MM.1S (cell line): ENCODE measurements at regions not wholly inside any gene's neighbourhood (a gene's known extent, or its start where the extent isn't known, plus 50 kb on each side); places are given as distances from the start of the nearest gene placed in this dataset.

ENCODE experiments used
- DNase-seq: peaks from one replicate; pipeline ENCODE4 v3.0.0-alpha.2; 2015
- H2AFZ ChIP-seq: fragments of 300-600 bp; sonication (generic); 2 replicates; pipeline ENCODE4 v1.6.0; 2016; ENCODE audit warnings: antibody characterized with exemption, low read length
- H3F3A ChIP-seq: fragments of 300-600 bp; sonication (generic); 2 replicates; pipeline ENCODE4 v1.6.1; 2016; ENCODE audit warnings: mild to moderate bottlenecking, antibody characterized with exemption, low read length, moderate library complexity, mixed read lengths; ENCODE audit not compliant: insufficient read depth
- H3K27ac ChIP-seq: fragments of 300-600 bp; sonication (generic); 2 replicates; pipeline ENCODE4 v1.5.1; 2016; ENCODE audit warnings: mild to moderate bottlenecking, low read length
- H3K27me3 ChIP-seq: fragments of 300-600 bp; sonication (generic); replicated peaks from 2 replicates; pipeline ENCODE4 v1.6.0; 2016; ENCODE audit warnings: low read length; ENCODE audit not compliant: insufficient read depth
- H3K36me3 ChIP-seq: fragments of 300-600 bp; sonication (generic); replicated peaks from 2 replicates; pipeline ENCODE4 v1.6.1; 2016; ENCODE audit warnings: mild to moderate bottlenecking, low read length, mixed read lengths; ENCODE audit not compliant: insufficient read depth
- H3K4me1 ChIP-seq: fragments of 300-600 bp; sonication (generic); 2 replicates; pipeline ENCODE4 v1.6.1; 2016; ENCODE audit warnings: low read length, mixed read lengths
- H3K4me2 ChIP-seq: fragments of 300-600 bp; sonication (generic); 2 replicates; pipeline ENCODE4 v1.6.0; 2016; ENCODE audit warnings: low read depth, low read length
- H3K4me3 ChIP-seq: fragments of 300-600 bp; sonication (generic); 2 replicates; pipeline ENCODE4 v1.5.1; 2016; ENCODE audit warnings: low read length, mixed read lengths
- H3K79me2 ChIP-seq: fragments of 300-600 bp; sonication (generic); 2 replicates; pipeline ENCODE4 v1.6.1; 2016; ENCODE audit warnings: mixed run types, low read length, mixed read lengths
- H3K9ac ChIP-seq: fragments of 300-600 bp; sonication (generic); 2 replicates; pipeline ENCODE4 v1.6.1; 2016; ENCODE audit warnings: low read length, mixed read lengths
- H3K9me2 ChIP-seq: fragments of 300-600 bp; sonication (generic); replicated peaks from 2 replicates; pipeline ENCODE4 v1.6.1; 2016; ENCODE audit warnings: mild to moderate bottlenecking, low read length, mixed read lengths; ENCODE audit not compliant: insufficient read depth
- H3K9me3 ChIP-seq: fragments of 300-600 bp; sonication (generic); replicated peaks from 2 replicates; pipeline ENCODE4 v1.6.1; 2016; ENCODE audit warnings: mild to moderate bottlenecking, low read length, mixed read lengths; ENCODE audit not compliant: insufficient read depth
- H4K20me1 ChIP-seq: fragments of 300-600 bp; sonication (generic); 2 replicates; pipeline ENCODE4 v1.6.1; 2016; ENCODE audit warnings: mild to moderate bottlenecking, low read length, moderate library complexity, mixed read lengths; ENCODE audit not compliant: insufficient read depth
- EZH2 ChIP-seq: fragments of 300-600 bp; sonication (generic); optimal IDR thresholded peaks from 2 replicates; pipeline ENCODE3; 2017; ENCODE audit warnings: low read depth, mild to moderate bottlenecking, antibody characterized with exemption, low read length, mixed read lengths
- EZH2phosphoT487 ChIP-seq: fragments of 300-600 bp; sonication (generic); IDR thresholded peaks from 2 replicates; pipeline ENCODE4 v1.6.1; 2018; ENCODE audit warnings: antibody characterized with exemption, low read length
- TF ChIP-seq, protein P1 (sequence below): fragments of 300-600 bp; sonication (generic); IDR thresholded peaks from 2 replicates; pipeline ENCODE4 v1.5.1; 2016; ENCODE audit warnings: antibody characterized with exemption, low read length, mixed read lengths

DNA sequence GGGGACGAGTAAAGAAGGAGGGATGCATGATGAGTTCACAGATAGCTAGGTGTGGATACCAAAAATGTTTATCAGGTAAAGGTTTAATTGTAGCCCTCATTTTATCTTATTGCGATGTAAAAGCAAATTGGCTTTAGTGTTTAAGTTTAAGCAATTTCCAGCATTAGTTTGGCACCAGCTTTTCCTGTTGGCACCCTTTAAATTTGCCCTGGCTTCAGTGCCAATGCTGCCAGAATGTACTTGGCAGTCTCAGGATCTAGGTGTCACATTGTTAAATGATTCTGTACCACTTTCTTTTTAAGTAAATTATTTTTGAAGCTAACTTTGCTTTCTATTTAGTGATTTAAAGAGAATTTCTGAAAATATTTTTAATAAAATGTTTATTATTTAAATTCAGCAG lies 681.8 kb downstream of the PCDH18 start:
- Histone ChIP-seq H3K9me3 (no peaks in the 10 kb centered on the region), H3K27me3 (no peaks in the 10 kb centered on the region), H3K4me3 (no peak overlapping the region), H3K9me2 (no peaks in the 10 kb centered on the region), H3K27ac (no peak overlapping the region), H3F3A (no peaks in the 10 kb centered on the region), H3K9ac (no peak overlapping the region), H3K4me2 (no peak overlapping the region), H4K20me1 (no peaks in the 10 kb centered on the region), H2AFZ (no peak overlapping the region), H3K79me2 (no peaks in the 10 kb centered on the region), H3K4me1 (no peaks in the 10 kb centered on the region), H3K36me3 (no peaks in the 10 kb centered on the region)
- no peak for TF ChIP-seq EZH2
- no peak for DNase-seq

- Histone ChIP-seq H3K9me2 (no peaks in the 10 kb centered on the region), H3F3A (no peaks in the 10 kb centered on the region), H3K36me3 (no peaks in the 10 kb centered on the region), H3K4me3 (no peak overlapping the region), H3K4me1 (no peaks in the 10 kb centered on the region), H4K20me1 (no peaks in the 10 kb centered on the region), H3K9me3 (no peaks in the 10 kb centered on the region), H3K79me2 (no peaks in the 10 kb centered on the region), H3K9ac (no peak overlapping the region), H2AFZ (no peak overlapping the region), H3K27me3 (no peaks in the 10 kb centered on the region), H3K27ac (no peak overlapping the region), H3K4me2 (no peak overlapping the region)
- no peak for DNase-seq
- TF ChIP-seq EZH2phosphoT487: no peak
- no peak for TF ChIP-seq EZH2
- TF ChIP-seq, protein P1, sequence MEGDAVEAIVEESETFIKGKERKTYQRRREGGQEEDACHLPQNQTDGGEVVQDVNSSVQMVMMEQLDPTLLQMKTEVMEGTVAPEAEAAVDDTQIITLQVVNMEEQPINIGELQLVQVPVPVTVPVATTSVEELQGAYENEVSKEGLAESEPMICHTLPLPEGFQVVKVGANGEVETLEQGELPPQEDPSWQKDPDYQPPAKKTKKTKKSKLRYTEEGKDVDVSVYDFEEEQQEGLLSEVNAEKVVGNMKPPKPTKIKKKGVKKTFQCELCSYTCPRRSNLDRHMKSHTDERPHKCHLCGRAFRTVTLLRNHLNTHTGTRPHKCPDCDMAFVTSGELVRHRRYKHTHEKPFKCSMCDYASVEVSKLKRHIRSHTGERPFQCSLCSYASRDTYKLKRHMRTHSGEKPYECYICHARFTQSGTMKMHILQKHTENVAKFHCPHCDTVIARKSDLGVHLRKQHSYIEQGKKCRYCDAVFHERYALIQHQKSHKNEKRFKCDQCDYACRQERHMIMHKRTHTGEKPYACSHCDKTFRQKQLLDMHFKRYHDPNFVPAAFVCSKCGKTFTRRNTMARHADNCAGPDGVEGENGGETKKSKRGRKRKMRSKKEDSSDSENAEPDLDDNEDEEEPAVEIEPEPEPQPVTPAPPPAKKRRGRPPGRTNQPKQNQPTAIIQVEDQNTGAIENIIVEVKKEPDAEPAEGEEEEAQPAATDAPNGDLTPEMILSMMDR: no peak
Observed at GRCh38 chr4:136847881-136848621, 684.2 kb downstream of the PCDH18 start.

GRCh38 chr4:136841526-136841925 lies 690.8 kb downstream of the PCDH18 start:
- no peak overlapping the region for H3K9ac ChIP-seq
- peak; percentile 58 for DNase-seq
- TF ChIP-seq EZH2phosphoT487: no peak
- TF ChIP-seq EZH2: no peak
- TF ChIP-seq, protein P1: no peak
- no peak overlapping the region for H3K4me3 ChIP-seq
- no peaks in the 10 kb centered on the region for H3K79me2 ChIP-seq
- H3K9me2 ChIP-seq: no peaks in the 10 kb centered on the region
- H3K27ac ChIP-seq: no peak overlapping the region
- H2AFZ ChIP-seq: no peak overlapping the region
- no peaks in the 10 kb centered on the region for H3K27me3 ChIP-seq
- H3K9me3 ChIP-seq: no peaks in the 10 kb centered on the region
- H3K36me3 ChIP-seq: no peaks in the 10 kb centered on the region
- no peaks in the 10 kb centered on the region for H4K20me1 ChIP-seq
- no peaks in the 10 kb centered on the region for H3F3A ChIP-seq
- H3K4me1 ChIP-seq: no peaks in the 10 kb centered on the region
- no peak overlapping the region for H3K4me2 ChIP-seq

GRCh38 chr4:136838607-136839006 lies 693.7 kb downstream of the PCDH18 start:
- H3K36me3 ChIP-seq: no peaks in the 10 kb centered on the region
- no peaks in the 10 kb centered on the region for H3K9me2 ChIP-seq
- no peak overlapping the region for H3K4me3 ChIP-seq
- H3K4me1 ChIP-seq: no peaks in the 10 kb centered on the region
- no peaks in the 10 kb centered on the region for H4K20me1 ChIP-seq
- H2AFZ ChIP-seq: no peak overlapping the region
- no peaks in the 10 kb centered on the region for H3K27me3 ChIP-seq
- H3F3A ChIP-seq: no peaks in the 10 kb centered on the region
- H3K79me2 ChIP-seq: no peaks in the 10 kb centered on the region
- DNase-seq: no peak
- TF ChIP-seq EZH2phosphoT487 (no peak), EZH2 (no peak)
- TF ChIP-seq, protein P1: no peak
- no peak overlapping the region for H3K9ac ChIP-seq
- no peak overlapping the region for H3K4me2 ChIP-seq
- no peaks in the 10 kb centered on the region for H3K9me3 ChIP-seq
- H3K27ac ChIP-seq: no peak overlapping the region
